Spleen (tissue), 11 donors: ENCODE measurements at regions not wholly inside any gene's neighbourhood (a gene's known extent, or its start where the extent isn't known, plus 50 kb on each side); places are given as distances from the start of the nearest gene placed in this dataset.

Experiments used
- DNase-seq: peaks from one replicate; pipeline ENCODE4 v3.0.0-alpha.2; 2020
- H3K27ac ChIP-seq, 8 donors: fragments of 200-600 bp; sonication (generic) in 7 of 8; 1 replicate in 4 of 8; 2 replicates in 4 of 8; pipeline versions ENCODE4 v1.5.0 to v1.8.0; 2016 to 2021; ENCODE audit warnings: inconsistent platforms in 4 of 8, mild to moderate bottlenecking in 4 of 8, moderate library complexity in 1 of 8
- H3K27me3 ChIP-seq, 7 donors: fragments of 200-600 bp; sonication (generic) in 6 of 7; replicated peaks in 1 of 7; 1 replicate in 4 of 7; 2 replicates in 3 of 7; pipeline versions ENCODE4 v1.5.0 to v1.8.0; 2016 to 2021; ENCODE audit warnings: inconsistent platforms in 3 of 7, mild to moderate bottlenecking in 1 of 7
- H3K36me3 ChIP-seq, 6 donors: fragments of 200-600 bp; sonication (generic) in 5 of 6; 1 replicate in 4 of 6; 2 replicates in 2 of 6; pipeline versions ENCODE4 v1.5.0 to v1.8.0; 2016 to 2021; ENCODE audit warnings: inconsistent platforms in 2 of 6
- H3K4me1 ChIP-seq, 6 donors: fragments of 200-600 bp; sonication (generic) in 5 of 6; 1 replicate in 3 of 6; 2 replicates in 3 of 6; pipeline versions ENCODE4 v1.5.0 to v1.8.0; 2016 to 2021; ENCODE audit warnings: inconsistent platforms in 3 of 6
- H3K4me3 ChIP-seq, 8 donors: fragments of 200-600 bp; sonication (generic) in 7 of 8; 1 replicate in 4 of 8; 2 replicates in 4 of 8; pipeline versions ENCODE4 v1.5.0 to v1.8.0; 2016 to 2021; ENCODE audit warnings: inconsistent platforms in 4 of 8, mild to moderate bottlenecking in 4 of 8, moderate library complexity in 2 of 8
- H3K9me3 ChIP-seq, 8 donors: fragments of 200-600 bp; sonication (generic) in 7 of 8; 1 replicate in 4 of 8; 2 replicates in 4 of 8; pipeline versions ENCODE4 v1.5.0 to v1.8.0; 2016 to 2021; ENCODE audit warnings: inconsistent platforms in 4 of 8
- CTCF ChIP-seq, 11 experiments: fragments of 200-600 bp in 7 of 11; fragments of 450-650 bp in 4 of 11; sonication (generic) in 4 of 11; IDR thresholded peaks in 8 of 11; conservative IDR thresholded peaks in 3 of 11; 1 replicate in 7 of 11; 2 replicates in 4 of 11; pipeline versions ENCODE4 v1.4.0 to v1.8.0; 2016 to 2021; ENCODE audit warnings: antibody characterized with exemption in 11 of 11, inconsistent platforms in 4 of 11, mild to moderate bottlenecking in 1 of 11
- POLR2A ChIP-seq, 3 donors: fragments of 450-650 bp; IDR thresholded peaks; one replicate each; pipeline ENCODE4 v1.5.1; 2017; ENCODE audit warnings: antibody characterized with exemption in 3 of 3, mild to moderate bottlenecking in 1 of 3
- POLR2AphosphoS5 ChIP-seq, 3 donors: sonication (generic); formaldehyde crosslinking; IDR thresholded peaks; one replicate each; pipeline ENCODE4 v1.5.1; 2017; ENCODE audit warnings: antibody characterized with exemption in 3 of 3
- WGBS, 5 donors: extraction: QIAGEN DNeasy Blood & Tissue Kit in 3 of 5; methylation state at CpG; one replicate each; pipeline versions ENCODE4 v1.1.5 to v1.1.7; 2013 to 2018; 5-methylcytosine and 5-hydroxymethylcytosine counted together
- intact Hi-C: fragments of 100-400 bp; cut with DNase I; formaldehyde crosslinking; loops from one replicate; pipeline ENCODE4 v1.15.0; 2023; ENCODE audit warnings: low total_unique reads
- donor health status: healthy with polysubstance abuse.
- donor health status: DM: no; HTN: no; CAD: no; lungs with moderate emphysema.
- donor health status: DM: no; HTN: no; CAD: no.
- donor health status: Bipolar disorder and iron deficiency.
- donor health status: healthy.
- donor health status: DM: no; HTN: no; CAD: no.
- donor health status: DM: yes; HTN: yes; CAD: no.

GRCh38 chr13:47463726-47464125 is 537.3 kb downstream of the SUCLA2 start:
- 63 to 88% (median 83%) methylated on average over 3 to 6 of the region's 6 CpGs for WGBS, 5 donors
- Histone ChIP-seq H3K27me3 (peaks cover 0 to 8% (median 0%) of the 10 kb centered on the region in 7 donors), H3K36me3 (no peaks in the 10 kb centered on the region), H3K4me1 (no peaks in the 10 kb centered on the region), H3K27ac (no peak overlapping the region), H3K4me3 (no peak overlapping the region), H3K9me3 (peaks cover 0 to 36% (median 13%) of the 10 kb centered on the region in 8 donors)
- TF ChIP-seq CTCF (IDR thresholded peaks at IDR 0.05 in 8 of 11, conservative IDR thresholded peaks at IDR 0.05 in 3 of 11), result no peak
- no peak for TF ChIP-seq POLR2A (IDR thresholded peaks at IDR 0.05)
- no peak for TF ChIP-seq POLR2AphosphoS5 (IDR thresholded peaks at IDR 0.05)
- no peak for DNase-seq
- intact Hi-C loops, result no loop called here

GRCh38 chr13:47463002-47463401 is 538.1 kb downstream of the SUCLA2 start:
- TF ChIP-seq POLR2A (IDR thresholded peaks at IDR 0.05), result no peak
- no peak for TF ChIP-seq CTCF (IDR thresholded peaks at IDR 0.05 in 8 of 11, conservative IDR thresholded peaks at IDR 0.05 in 3 of 11)
- TF ChIP-seq POLR2AphosphoS5 (IDR thresholded peaks at IDR 0.05), result no peak
- no peak for DNase-seq
- Histone ChIP-seq H3K9me3 (peaks cover 0 to 28% (median 13%) of the 10 kb centered on the region in 8 donors), H3K4me1 (no peaks in the 10 kb centered on the region), H3K27ac (no peak overlapping the region), H3K4me3 (no peak overlapping the region), H3K27me3 (peaks cover 0 to 8% (median 0%) of the 10 kb centered on the region in 7 donors), H3K36me3 (no peaks in the 10 kb centered on the region)
- intact Hi-C loops, result no loop called here
- WGBS, 5 donors, result 74 to 91% (median 85%) methylated on average over 2 of the region's 2 CpGs

- TF ChIP-seq CTCF (IDR thresholded peaks at IDR 0.05 in 8 of 11, conservative IDR thresholded peaks at IDR 0.05 in 3 of 11) (no peak), POLR2A (IDR thresholded peaks at IDR 0.05) (no peak), POLR2AphosphoS5 (IDR thresholded peaks at IDR 0.05) (no peak)
- intact Hi-C loops, result no loop called here
- no peaks in the 10 kb centered on the region for H3K36me3 ChIP-seq
- 63 to 91% (median 83%) methylated on average over 1 of the region's 1 CpG for WGBS, 5 donors
- no peaks in the 10 kb centered on the region for H3K4me1 ChIP-seq
- no peak overlapping the region for H3K27ac ChIP-seq
- H3K9me3 ChIP-seq, result peaks cover 0 to 20% (median 8%) of the 10 kb centered on the region in 8 donors
- H3K27me3 ChIP-seq, result peaks cover 0 to 8% (median 0%) of the 10 kb centered on the region in 7 donors
- DNase-seq, result no peak
- no peak overlapping the region for H3K4me3 ChIP-seq
Measured at GRCh38 chr13:47461816-47462215, 539.3 kb downstream of the SUCLA2 start.

- Histone ChIP-seq H3K36me3 (no peaks in the 10 kb centered on the region), H3K27ac (no peak overlapping the region), H3K4me1 (no peaks in the 10 kb centered on the region), H3K4me3 (no peak overlapping the region), H3K27me3 (peaks cover 0 to 8% (median 0%) of the 10 kb centered on the region in 7 donors), H3K9me3 (peaks cover 0 to 10% (median 0%) of the 10 kb centered on the region in 8 donors)
- TF ChIP-seq POLR2AphosphoS5 (IDR thresholded peaks at IDR 0.05), result no peak
- TF ChIP-seq CTCF (IDR thresholded peaks at IDR 0.05 in 8 of 11, conservative IDR thresholded peaks at IDR 0.05 in 3 of 11), result peak in 2 of 11 experiments; percentile 10 to 11
- 16 to 35% (median 23%) methylated on average over 2 of the region's 2 CpGs for WGBS, 5 donors
- no peak for DNase-seq
- intact Hi-C loops, result no loop called here
Measured at GRCh38 chr13:47459512-47459911, 541.6 kb downstream of the SUCLA2 start.
